ENCODE measurements at regions not wholly inside any gene's neighbourhood (a gene's known extent, or its start where the extent isn't known, plus 50 kb on each side); places are given as distances from the start of the nearest gene placed in this dataset.

DNA sequence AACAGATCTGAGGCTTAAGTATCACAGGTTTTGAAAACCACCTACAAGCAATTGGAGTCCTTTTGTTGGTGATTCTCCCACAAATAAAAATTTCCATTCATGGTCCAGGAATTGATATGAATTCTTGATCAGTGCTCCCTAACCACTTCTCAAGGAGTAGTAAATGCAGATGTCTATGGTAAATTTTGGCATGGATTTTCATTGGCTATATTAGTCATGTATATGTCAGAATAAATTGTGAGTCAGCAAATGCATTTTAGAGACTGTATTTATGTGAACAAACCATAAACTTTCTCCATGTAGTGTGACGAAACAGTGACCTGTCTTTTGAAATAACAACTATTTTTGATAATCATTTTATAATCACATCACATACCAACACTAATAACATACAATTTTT, 611.1 kb downstream of the HTR1A start:
- no peak for DNase-seq (ENCODE audit: low read depth in 2 of 2)

DNA sequence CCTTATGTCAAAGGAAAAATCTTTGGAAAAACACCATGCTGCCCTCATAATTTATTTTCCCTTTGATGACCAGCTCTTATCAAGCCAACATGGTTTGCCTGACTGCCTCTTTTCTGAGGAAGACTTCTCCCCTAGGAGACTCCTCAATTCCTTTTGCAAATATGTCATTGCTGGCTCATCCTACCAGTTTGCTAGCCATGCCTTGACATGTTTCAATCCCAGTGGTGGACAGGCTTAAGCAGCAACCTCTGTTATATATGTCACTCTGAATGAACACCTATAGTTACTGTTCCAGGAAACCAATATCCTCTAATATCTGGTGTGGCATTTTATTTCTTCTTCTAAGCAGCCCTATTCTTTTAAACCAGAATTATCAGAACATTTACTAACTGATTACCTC, 615.8 kb downstream of the HTR1A start:
- DNase-seq (ENCODE audit: low read depth in 2 of 2): no peak

DNA sequence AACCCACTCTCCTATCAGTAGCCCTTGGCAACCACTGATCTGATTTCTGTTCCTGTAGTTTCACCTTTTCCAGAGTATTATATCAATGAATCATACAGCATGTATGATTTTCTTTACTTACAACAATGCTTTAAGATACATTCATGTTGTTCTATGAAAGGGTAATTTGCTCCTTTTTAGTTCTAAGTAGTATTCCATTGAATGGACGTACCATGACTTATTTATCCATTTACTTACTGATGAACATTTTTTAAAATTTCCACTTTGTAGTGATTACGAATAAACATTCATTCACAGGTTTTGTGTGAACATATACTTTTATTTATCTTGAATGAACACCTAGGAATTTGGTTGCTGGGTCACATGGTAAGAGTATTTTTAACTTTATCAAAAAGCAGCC, 620.8 kb downstream of the HTR1A start:
- no peak for DNase-seq (ENCODE audit: low read depth in 2 of 2)

DNA sequence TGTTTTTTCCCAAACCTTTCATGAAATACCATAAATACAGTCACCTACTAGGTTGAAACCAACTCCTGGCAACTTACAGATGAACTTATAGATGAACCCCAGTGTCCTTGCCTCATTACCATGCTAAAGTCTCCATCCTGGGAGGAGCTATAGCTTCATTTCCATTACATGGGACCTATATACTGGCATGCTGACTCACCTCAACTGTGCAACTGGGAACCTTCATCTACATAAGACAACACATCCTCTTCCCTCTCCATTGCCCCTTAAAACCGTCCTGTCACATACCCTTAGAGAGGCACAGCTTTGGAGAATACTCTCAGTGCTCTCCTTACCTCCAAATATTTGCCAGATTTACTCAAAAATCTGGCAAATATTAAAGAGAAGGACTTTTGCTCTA, 638.3 kb downstream of the HTR1A start:
- DNase-seq (ENCODE audit: low read depth in 2 of 2): no peak

DNA sequence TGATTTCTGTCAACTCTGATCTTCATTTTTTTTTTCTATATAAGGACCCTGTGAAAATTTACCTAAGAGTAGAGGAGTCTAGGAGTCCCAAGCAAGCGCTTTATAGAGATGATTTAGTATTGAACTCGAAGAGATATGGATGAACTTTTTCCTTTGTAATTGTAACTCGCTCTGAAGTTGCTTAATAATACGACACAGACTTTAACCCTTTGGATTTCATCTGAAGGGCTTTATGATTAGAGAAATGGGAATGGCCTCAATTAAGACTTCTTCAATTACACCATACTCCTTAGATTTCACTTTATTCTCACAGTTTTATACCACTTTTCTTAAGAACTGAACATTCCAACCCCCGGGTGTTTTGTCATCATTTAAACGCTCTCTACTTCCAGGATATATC, 647.7 kb downstream of the HTR1A start:
- DNase-seq (ENCODE audit: low read depth in 2 of 2): no peak

DNA sequence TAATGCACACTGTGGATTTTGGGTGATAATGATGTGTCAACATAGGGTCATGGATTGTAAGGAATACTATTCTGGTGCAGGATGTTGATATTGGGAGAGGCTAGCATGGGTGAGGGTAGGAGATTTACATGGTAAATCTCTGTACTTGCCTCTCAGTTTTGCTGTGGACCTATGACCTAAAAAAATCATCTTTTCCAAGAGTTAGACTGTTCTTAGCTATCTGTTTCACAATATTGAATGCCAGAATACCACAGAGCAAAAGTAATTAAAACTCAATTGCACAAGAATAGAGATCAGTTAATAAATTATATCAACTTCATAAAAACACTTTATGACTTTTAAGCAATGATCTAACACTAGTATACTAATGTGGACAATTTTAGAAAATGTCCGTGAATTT, 651.6 kb downstream of the HTR1A start:
- DNase-seq (ENCODE audit: low read depth in 2 of 2): no peak

DNA sequence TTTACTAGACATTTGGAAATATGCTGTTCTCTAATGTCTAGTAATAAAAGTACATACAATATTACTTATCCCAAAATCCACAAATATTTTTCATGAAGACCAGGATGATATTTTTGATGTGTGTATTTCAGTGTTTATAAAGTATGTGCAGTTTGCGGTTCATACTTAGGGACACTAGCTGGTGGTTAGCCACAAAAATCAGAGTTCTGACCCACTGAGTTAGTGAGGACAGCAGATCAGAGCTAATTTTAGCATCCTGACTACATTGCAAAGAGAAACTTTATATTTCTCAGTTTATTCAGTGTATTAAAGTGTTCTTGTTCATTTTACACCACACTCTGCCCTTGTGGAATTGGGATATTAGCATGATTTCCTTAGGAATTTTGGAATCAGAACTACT, 655.3 kb downstream of the HTR1A start:
- DNase-seq (ENCODE audit: low read depth in 2 of 2): no peak

DNA sequence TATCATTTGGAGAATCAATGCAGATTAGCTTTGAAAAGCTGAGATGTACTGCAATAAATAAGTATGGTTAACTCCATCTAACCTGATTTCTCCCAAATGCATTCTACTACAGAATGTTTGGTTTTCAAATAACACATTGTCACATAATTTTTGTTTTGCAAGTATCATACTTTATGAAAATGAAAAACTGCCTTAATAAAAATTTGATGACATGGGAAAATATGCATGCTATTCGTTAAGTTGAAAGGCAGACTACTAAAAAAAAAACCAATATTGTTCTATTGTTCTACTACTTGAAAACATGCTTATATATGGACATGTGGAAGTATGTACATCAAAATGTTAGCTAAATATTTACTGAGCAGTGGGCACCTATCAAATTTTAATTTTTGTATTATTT, 668.9 kb downstream of the HTR1A start:
- no peak for DNase-seq (ENCODE audit: low read depth in 2 of 2)

DNA sequence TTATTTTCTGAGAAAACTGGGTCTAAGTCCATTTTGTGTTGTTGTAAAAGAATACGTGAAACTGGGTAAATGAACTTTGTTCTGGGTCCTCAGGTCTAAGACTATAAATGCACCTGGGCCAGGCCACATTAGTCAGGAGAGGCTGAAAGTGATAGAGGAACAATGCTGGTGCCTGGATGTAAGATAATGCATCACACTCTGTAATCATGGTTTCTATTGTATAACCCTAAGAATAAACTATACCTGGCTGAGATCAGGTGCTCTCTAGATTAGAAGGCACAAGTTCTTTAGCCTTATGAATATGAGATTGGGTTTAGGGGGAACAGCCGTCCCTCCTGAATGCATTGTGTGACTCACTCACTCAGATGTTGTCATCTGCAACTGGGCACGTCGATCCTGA, 675.5 kb downstream of the HTR1A start:
- no peak for DNase-seq (ENCODE audit: low read depth in 2 of 2)

DNA sequence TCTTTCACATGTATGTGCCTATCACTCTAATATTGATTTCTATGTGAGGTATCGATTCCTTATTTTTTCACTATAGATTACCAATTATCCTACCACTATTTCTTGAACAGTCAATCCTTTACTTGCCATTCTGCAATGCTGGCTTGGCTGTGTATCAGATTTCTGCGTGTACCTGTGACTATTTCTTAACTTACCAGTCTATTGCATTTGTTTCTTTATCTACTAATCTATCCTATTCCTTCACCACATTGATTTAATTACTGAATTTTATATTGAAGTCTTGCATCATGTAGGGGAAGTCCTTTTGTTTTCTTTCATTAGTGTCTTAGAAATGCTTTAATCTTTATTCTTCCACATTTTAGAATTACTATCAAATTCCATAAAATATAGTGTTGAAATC, 684.8 kb downstream of the LRRC70 start:
- DNase-seq (ENCODE audit: low read depth in 2 of 2): no peak

DNA sequence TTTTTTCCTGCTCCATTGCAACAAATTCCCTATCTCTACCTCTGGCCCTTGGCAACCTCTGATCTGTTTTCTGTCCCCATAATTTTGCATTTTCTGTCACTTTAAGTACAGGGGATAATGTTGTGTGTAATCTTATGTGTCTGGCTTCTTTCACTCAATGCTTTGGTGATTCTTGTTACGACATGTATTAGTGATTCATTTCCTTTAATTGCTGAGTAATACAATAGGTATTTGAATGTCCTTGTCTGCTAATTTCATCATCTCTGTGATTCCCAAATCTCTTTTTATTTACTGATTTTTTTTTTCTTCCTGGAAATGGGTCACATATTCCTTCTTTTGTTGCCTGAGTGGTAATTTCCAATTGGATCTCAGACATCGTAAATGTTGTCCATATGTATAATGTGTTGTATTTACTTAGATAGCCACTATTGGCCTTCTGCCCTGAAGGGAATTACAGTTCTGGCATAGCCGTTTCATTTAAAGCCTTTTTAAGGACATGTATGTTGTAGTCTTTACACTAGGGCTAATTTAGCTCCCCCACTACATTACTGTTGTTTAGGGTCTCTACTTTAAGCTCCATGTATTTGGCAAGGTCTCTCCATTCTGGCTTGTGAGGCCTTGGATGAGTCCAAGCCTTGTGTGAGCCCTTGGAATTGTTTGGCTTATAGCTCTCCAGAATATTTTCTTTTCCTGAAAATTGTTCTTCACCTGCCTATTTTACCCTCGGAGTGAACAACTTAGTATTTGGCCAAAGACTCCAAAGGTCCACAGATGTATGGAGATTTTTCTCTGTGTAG, 683.8 kb downstream of the LRRC70 start:
- DNase-seq (ENCODE audit: low read depth in 2 of 2): no peak

DNA sequence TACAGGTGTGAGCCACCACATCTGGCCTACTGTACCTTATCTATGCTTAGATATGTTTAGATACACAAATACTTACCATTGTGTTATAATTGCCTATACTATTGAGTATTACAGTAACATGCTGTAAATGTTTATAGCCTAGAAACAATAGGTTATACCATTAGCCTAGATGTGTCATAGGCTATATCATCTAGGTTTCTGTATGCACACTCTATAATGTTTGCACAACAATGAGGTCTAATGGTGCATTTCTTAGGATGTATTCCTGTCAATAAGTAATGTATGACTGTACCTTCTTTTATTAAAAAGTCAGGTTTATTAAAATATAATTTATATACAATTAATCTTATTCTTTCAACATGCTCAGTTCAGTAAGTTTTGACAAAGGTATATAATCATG, 683.1 kb downstream of the LRRC70 start:
- no peak for DNase-seq (ENCODE audit: low read depth in 2 of 2)

DNA sequence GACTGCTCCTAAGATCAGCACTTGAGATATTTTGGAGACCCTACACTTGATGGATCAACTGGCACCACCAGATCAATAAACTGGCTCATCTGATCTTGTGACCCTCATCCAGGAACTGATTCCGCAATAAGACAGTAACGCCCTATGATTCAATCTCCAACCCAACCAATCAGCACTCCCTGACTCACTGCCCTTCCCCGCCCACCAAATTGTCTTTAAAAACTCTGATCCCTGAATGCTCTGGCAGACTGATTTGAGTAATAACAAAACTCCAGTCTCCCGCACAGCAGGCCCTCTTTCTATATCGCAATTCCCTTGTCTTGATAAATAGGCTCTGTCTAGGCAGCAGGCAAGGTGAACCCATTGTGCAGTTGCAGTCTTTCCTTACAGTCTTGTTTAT, 677.0 kb downstream of the LRRC70 start:
- no peak for DNase-seq (ENCODE audit: low read depth in 2 of 2)

DNA sequence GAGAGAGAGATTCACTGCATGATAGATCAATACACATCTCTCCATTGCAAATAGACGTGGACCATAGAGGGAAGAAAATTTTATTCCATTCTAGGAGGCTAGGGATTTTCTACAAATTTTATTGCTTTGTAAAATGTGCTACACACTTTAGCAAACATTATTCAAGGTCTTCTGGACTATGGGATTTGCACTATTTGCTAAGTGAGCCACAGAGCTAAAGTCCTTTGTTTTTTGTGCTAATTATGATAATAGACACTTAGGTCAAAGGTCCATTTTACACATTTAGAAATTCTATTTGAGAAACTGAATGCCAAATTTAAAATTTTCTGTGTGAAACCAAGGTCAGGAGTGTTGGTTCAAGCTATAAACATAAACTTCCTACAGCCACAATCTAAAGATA, 672.3 kb downstream of the LRRC70 start:
- DNase-seq (ENCODE audit: low read depth in 2 of 2): no peak

DNA sequence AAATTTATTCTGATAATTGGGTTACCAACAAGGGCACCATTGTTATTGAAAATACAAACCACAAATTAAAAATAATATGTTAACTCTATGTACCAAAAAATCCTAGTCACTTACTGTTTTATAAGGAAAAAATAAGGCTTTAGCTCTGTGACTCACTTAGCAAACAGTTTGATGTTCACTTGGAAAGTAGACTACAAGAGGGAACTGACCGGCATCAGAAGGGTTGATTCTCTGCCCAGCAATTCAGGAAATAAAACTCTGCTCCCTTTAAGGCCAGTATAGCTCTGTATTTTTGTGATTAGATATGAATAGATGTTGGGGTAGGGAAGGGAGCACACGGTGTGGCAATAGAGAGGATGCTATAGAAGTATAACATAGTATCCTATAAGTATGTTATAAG, 671.3 kb downstream of the LRRC70 start:
- no peak for DNase-seq (ENCODE audit: low read depth in 2 of 2)

DNA sequence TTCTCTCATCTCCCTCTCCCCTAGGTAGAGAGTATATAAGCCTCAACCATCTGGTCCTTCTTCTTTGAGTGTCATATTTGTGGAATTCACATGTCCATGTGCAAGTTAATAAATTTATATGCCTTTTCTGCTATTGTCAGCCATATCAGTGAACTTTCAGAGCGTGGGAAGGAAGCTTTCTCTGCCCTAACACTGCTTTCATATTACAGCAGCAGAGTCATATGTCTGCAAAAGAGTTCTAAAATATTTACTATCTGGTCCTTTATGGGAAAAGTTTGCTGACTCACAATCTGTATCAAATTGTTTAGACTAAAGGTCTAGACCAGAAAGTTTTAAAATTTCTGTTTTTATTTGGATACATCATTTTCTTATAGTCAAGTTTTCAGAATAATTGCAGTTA, 669.0 kb downstream of the LRRC70 start:
- no peak for DNase-seq (ENCODE audit: low read depth in 2 of 2)

DNA sequence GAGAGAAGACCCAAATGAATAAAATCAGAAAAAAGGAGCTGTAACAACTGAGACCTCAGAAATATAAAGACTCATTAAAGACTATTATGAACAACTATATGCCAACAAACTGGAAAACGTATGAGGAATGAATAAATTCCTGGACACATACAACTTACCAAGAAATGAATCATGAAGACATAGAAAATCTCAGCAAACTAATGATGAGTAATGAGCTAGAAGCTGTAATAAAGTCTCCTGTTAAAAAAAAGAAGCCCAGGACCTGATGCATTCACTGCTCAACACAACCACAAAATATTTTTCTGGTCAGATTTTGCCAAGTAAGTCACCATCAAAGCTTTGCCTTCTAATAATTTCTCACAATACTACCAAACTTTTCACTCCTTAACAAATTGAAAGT, 666.7 kb downstream of the LRRC70 start:
- DNase-seq (ENCODE audit: low read depth in 2 of 2): no peak

DNA sequence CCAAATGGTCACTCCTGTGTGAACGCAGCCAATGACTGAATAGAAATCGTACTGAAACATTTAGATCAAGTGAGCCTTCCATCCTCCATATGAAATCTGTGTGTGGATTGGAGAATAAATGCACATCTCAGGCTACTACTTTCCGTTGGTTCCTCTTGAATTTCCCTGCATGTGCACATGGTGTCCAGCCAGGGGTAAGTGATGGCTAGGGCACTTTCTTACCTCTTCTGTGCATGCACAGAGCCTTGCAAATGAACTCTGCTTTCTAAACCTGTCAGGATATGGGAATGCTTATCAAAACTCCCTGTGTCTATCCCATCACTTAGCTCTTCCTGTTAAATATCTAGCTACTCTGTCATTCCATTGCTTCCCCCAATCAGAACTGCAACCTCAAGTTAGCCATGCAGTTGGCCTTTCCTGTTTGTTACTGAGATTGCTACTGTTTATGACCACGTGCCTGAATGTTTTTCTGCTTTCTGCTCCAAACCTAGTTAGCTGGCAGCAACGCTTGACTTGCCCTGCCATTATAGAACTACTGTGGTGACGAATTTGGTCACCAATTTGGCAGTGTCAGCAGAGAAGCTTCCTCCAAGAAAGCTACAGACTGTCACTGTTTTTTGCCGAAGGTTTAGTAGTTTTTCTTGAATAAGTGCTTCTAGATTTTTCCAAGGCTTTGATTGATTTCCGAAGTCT, 661.6 kb downstream of the LRRC70 start:
- DNase-seq (ENCODE audit: low read depth in 2 of 2): no peak

DNA sequence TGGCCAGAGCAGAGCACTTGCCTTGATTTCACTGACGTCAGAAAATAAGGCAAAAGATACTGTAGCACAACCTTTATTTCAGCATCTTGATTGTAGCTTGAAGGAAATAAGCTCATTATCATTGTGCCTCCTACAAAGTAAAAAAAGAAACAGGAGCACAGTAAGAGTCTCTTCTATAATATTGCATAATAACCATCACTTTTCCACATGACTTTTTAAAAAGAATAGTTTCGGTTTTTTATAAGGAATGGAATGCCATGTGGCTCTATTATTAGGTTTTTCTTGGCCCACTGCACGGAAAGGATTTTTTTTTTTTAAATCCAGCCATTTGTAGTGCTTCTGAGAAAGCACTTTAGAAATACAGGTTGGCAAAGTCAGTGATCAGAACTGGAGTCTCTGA, 655.3 kb downstream of the LRRC70 start:
- DNase-seq (ENCODE audit: low read depth in 2 of 2): no peak

DNA sequence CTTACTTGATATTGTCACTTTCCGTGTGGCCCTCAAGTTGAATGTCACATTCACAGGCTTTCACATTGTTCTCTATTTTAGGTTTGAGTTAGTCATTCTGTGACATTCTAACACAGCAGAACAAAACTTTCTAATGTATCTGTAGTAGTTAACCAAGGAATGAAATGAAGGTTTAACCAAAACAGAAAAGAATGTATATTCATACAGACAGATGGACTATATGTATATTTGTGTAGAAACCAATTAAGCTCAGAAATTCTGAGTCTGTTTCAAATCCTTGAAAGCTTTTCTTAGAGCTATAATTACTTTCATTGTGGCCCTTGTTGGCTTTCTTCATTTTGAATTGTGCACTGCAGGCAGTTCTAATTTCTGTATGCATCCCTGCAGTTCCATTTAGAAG, 654.7 kb downstream of the LRRC70 start:
- DNase-seq (ENCODE audit: low read depth in 2 of 2): no peak

DNA sequence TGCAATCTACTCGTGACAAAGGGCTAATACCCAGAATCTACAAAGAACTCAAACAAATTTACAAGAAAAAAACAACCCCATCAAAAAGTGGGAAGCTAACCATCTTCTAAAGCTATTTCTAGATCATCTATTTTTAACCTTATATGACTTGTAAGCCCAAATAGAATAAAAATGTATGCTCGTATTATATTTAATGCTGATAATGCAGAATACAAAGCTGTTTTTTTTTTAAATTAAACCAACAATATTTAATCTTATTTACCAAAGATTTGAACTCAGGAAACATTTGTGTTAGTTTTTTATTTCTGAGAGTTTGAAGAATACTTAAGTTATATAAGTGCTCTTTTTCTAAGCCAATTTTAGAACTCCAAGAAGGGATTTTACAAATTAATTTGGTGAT, 652.1 kb downstream of the LRRC70 start:
- no peak for DNase-seq (ENCODE audit: low read depth in 2 of 2)

DNA sequence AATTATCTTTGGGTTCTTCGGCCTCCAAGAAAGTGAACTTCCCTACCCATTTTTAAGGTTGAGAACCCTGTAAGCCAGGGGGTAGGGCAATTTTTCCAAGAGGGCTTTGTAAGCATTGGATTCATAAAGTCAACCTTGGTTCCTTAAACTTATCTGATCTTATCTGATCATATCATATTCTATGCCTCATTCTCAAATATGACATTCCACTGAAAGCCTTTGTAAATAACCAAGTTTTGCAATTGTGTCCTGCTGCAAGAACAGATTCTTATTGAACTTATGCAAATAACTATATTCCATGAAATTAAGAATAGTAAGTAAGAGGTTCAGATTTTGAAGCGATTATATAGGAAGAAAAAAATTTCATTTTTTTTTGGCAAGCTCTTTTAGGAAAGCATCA, 649.5 kb downstream of the LRRC70 start:
- DNase-seq (ENCODE audit: low read depth in 2 of 2): no peak

DNA sequence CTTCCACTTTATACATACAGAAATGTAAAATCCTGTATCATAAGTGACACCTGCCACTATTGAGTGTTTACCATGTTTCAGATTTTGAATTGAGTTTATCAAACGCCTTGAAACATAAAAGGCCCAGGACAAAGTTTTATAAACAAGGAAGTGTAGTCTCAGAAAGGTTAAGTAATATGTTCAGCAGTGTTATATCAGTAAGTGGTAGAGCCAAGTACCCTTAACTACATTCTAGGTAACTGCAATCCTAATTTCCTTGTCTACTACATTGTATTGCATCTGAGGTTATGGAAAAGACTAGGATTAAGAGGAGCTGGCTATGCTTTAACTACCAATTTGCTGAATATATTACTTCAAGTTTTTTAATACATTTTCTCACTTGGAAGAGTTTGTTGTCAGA, 641.6 kb downstream of the LRRC70 start:
- DNase-seq (ENCODE audit: low read depth in 2 of 2): no peak

DNA sequence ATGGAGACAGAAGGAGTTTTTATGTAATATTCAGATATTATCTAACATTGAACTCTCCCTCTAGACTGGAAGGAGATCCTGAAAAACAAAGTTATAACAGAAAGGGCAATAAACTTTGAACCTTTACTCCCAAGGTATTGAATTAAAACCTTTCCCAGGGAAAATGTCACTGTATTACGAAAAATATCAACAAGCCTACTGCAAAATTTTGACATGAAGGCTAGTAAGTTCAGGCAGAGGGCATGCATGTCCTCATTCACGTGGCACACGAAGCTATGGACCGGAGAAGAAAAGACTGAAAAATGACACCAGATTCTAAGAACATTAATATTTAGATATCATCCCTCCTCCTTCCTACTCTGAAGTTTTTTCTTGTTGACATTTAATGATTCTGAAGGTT, 638.8 kb downstream of the LRRC70 start:
- DNase-seq (ENCODE audit: low read depth in 2 of 2): no peak
